ENCODE measurements at regions not wholly inside any gene's neighbourhood (a gene's known extent, or its start where the extent isn't known, plus 50 kb on each side); places are given as distances from the start of the nearest gene placed in this dataset.
A peak's percentile ranks its signal among the peaks of the same experiment; 100 is the strongest.

GRCh38 chr7:130881091-130881798 lies 147.2 kb upstream of the KLF14 start:
- no peak for DNase-seq

DNA sequence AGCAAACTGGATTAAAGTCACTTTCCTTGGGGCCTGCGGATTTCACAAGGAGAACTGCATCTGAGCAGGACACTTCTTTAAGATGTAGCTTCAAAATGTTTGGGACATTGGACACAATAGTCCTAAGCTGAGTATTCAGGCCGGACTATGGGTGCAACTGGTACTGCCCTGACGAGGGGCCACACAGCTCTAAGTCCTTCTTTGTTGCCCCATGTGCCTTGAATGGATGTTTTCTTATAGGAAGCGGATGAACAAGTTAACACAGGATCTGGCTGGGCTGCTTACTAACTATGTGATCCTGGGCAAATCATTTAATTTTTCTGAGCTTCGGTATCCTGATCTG lies 147.8 kb upstream of the KLF14 start:
- DNase-seq = no peak

GRCh38 chr7:130882396-130882795 lies 148.4 kb upstream of the KLF14 start:
- DNase-seq = no peak

GRCh38 chr7:130883928-130884327 lies 149.9 kb upstream of the KLF14 start:
- DNase-seq = no peak

GRCh38 chr7:130884437-130885417 lies 150.7 kb upstream of the KLF14 start:
- DNase-seq = no peak

- no peak for DNase-seq
These were observed 152.6 kb upstream of the KLF14 start for GRCh38 chr7:130886438-130887135.

DNA sequence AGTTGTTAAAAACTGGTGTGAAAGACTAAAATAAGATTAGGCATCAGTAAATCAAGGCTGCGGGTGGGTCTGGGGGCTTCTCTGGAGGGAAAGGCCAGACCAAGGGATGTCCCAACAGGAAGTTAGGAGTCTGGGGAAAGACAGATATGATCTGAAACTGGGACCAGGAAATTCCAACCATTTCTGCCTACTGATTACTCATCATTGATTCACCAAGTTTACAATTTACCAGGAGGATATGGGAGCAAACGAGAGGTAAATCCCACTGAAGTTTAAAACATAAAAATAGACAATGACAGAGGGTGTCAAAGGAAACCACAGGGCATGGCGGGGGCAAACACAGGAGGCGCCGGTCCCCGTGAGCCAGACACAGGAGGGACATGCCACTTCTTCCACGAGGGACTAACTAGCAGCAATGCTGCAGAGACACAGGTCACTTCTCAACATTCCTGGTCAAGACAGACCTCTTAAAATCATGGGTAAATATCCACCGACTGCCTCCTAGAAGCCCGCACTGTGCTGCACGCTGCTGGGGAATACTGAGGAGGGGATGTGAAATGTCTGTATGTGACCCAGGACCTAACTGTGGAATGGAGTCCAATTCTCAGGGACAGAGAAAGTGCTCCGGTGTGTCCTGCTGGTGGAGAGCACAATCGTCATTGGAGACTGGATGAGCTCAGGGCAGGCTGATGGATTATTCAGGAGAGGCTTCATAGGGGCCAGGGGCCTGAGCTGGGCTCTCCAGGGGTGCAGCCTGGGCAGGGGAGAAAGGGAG lies 153.4 kb upstream of the KLF14 start:
- no peak for DNase-seq

DNA sequence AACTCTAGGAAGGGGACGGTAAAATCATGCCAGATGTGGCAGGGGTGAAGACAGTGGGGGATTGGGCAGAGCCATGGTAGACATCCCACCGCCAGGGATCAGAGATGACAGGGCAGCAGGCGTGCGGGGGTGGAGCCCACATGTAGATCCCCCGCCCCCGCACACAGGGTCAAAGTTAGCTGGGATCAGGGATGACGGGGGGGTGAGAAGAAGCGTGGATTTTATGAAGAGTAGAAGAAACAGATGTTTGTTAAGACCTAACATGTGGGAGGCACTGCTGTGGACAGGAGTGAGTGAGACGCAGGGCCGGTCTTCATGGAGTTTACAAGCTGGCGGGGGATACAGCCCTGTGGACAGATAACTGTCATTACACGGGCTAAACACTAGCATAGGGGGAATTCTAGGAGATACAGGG lies 154.0 kb upstream of the KLF14 start:
- no peak for DNase-seq

- DNase-seq = no peak
These were observed 154.5 kb upstream of the KLF14 start for GRCh38 chr7:130888468-130888867.

GRCh38 chr7:130890176-130891020 lies 156.4 kb upstream of the KLF14 start:
- DNase-seq = no peak

DNA sequence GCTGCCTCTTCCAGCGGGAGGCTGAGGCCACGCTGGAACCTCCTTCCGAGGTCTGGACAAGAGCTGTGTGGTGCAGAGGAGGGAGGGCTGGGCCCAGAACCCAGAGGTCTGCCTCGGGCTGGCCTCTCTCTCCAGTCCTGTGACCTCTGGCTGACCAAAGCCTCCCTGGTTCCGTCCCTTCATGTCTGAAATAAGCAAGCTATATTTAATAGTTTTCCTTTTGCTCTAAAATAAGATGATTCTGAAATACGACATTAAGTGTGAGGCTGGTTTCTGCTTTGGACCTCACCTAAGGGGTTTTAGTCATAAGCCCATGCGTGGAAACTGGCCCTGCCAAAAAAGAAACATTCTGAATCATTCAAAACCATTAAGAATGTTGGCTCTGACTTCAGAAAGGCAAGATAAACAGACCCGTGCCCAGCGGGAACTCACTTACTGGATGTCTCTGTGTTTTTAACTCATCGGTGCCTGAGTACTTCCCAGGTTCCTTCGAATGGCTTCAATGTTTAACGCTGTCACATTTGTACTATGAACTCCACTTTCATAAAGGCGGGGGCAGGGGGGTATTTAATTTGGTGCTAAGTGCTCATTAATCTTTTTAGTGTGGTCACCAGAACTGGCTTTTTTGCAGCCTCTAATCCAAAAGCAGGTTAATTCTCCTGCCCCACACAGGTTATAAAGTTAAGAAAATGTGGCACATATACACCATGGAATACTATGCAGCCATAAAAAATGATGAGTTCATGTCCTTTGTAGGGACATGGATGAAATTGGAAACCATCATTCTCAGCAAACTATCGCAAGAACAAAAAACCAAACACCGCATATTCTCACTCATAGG lies 157.5 kb upstream of the KLF14 start:
- no peak for DNase-seq

DNA sequence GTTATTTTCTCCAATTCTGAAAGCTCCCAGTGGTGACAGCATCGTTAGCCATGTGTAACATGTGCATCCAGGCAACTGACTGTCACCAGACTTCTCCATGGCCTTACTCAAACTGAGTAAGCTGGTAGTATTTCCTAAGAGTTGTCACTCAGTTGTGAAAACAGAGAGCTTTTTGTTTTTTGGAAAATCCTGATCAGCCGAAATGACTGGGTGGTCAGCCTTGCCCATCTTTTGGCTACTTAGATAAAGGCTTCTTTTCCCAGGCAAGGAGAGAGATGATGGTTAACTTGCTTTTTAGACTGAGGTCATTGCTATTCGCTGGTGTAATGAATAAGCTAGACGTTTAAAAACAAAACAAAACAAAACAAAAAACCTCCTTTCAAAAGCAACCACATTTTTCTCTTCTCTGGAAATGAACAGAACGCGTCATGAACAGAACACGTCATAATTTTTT lies 159.5 kb upstream of the KLF14 start:
- no peak for DNase-seq

GRCh38 chr7:130894146-130894908 lies 160.3 kb upstream of the KLF14 start:
- DNase-seq = no peak

- DNase-seq = no peak
These were observed 161.1 kb upstream of the KLF14 start for GRCh38 chr7:130894909-130895750.

GRCh38 chr7:130896051-130896881 lies 162.3 kb upstream of the KLF14 start:
- no peak for DNase-seq

DNA sequence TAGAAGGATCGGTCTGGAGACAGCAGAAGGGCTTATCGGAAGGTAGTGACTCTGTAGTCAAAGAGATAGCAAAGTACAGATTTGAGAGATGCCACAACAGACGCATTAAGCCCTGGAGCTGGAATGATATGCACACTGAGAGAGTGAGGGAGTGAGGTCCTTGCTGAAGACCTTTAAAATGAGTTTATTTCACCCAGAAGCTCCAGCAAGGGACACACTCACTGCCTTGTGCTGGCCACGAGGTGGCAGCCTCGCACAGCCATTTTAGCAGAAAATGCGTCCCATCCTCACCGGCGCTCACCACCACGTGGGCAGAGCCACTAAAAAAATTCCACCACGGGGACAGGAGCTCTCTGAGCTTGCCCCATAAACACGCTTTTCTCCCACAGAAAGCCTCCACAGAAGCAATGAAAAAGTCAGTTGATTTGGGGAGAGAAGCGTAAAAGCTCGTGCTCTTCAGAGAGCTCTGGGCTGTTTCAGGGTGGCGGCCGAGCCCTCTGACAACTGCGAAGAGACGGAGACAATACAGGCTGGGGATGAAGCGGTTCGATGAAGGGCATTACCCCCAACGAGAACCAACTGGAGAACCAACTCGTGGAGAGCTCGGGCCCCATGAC lies 163.0 kb upstream of the KLF14 start:
- peak; percentile 78 for DNase-seq

All from CD4-positive, alpha-beta T cell treated with Interferon gamma for 1 hour (primary cell).